ENCODE measurements at regions not wholly inside any gene's neighbourhood (a gene's known extent, or its start where the extent isn't known, plus 50 kb on each side); places are given as distances from the start of the nearest gene placed in this dataset.
A peak's percentile ranks its signal among the peaks of the same experiment; 100 is the strongest.

DNA sequence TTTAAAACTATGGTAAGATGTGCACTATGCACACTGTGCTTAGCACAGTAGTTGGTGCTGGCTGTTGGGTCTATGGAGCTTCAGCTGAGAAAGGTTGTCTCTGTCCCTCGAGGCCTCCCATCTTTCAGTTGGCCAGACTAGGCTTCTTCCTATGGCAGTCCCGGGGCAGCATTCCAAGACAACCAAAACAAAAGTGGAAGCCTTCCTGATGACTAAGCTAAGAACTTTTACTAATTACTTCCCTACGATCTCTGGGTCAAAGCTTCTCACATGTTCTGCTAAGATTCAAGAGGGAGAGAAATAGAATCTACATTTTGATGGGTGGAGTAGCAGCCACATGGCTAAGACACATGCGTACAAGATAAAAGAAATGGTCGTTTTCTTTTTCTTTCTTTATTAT, 342.8 kb downstream of the TUSC7 start:
- no peak for FAIRE-seq
- 89% methylated on average over 5 of the region's 5 CpGs; no CpG with 5 or more reads in 1 of the 2 experiments for WGBS, 2 experiments (ENCODE audit: extremely low coverage in 1 of 2, insufficient coverage in 1 of 2, insufficient read length in 1 of 2, insufficient replicate concordance in 2 of 2, low coverage in 1 of 2, low lambda C conversion rate in 2 of 2, missing lambda C conversion rate in 1 of 2)
- no peak overlapping the region for H3K14ac ChIP-seq (ENCODE audit: insufficient read length)
- TF ChIP-seq, protein P1, sequence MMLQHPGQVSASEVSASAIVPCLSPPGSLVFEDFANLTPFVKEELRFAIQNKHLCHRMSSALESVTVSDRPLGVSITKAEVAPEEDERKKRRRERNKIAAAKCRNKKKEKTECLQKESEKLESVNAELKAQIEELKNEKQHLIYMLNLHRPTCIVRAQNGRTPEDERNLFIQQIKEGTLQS (IDR thresholded peaks at IDR 0.05; ENCODE audit: insufficient read depth, low read depth, low read length), result no peak
- TF ChIP-seq CEBPB (IDR thresholded peaks at IDR 0.05; ENCODE audit: low read depth, low read length) (no peak), SUZ12 (IDR thresholded peaks at IDR 0.05; ENCODE audit: low read length) (no peak), ASH2L (IDR thresholded peaks at IDR 0.05; ENCODE audit: low read length) (no peak), HDAC6 (IDR thresholded peaks at IDR 0.05; ENCODE audit: low read depth, low read length) (no peak), RXRA (IDR thresholded peaks at IDR 0.05; ENCODE audit: insufficient read depth, low read depth, low read length) (no peak), EP300 (IDR thresholded peaks at IDR 0.05; ENCODE audit: borderline replicate concordance in 1 of 2, low read depth in 2 of 2, low read length in 2 of 2) (no peak), TAF1 (IDR thresholded peaks at IDR 0.05; ENCODE audit: low read depth, low read length) (no peak), NRF1 (IDR thresholded peaks at IDR 0.05; ENCODE audit: low read depth, low read length) (no peak), CBX5 (IDR thresholded peaks at IDR 0.05; ENCODE audit: low read depth, low read length) (no peak), RBBP5 (IDR thresholded peaks at IDR 0.05; ENCODE audit: borderline replicate concordance, low read depth, low read length) (no peak), POU5F1 (IDR thresholded peaks at IDR 0.05; ENCODE audit: low read depth, low read length) (no peak), SP2 (IDR thresholded peaks at IDR 0.05; ENCODE audit: low read length) (no peak)

More for the DNA sequence above, 342.8 kb downstream of the TUSC7 start:
- Histone ChIP-seq H3K79me2 (ENCODE audit: control insufficient read depth in 1 of 2, insufficient read depth in 2 of 2, low read length in 2 of 2) (no peaks in the 10 kb centered on the region), H3K79me1 (ENCODE audit: low read depth, low read length) (no peaks in the 10 kb centered on the region), H3K9me3 (ENCODE audit: insufficient read depth in 2 of 2, low read depth in 1 of 2, low read length in 1 of 2) (peaks cover 3 to 10% of the 10 kb centered on the region in 2 experiments; a peak in 2 of 4 replicates), H3K9ac (replicated peaks in 1 of 4; ENCODE audit: extremely low read depth in 1 of 4, low read depth in 3 of 4, low read length in 3 of 4) (no peak overlapping the region), H2BK15ac (ENCODE audit: low read length) (0 out of 2 replicates have a peak overlapping the region, but pooled peaks have one; percentile 18), H3K27me3 (replicated peaks in 1 of 4; ENCODE audit: control insufficient read depth in 3 of 4, extremely low read depth in 1 of 4, insufficient read depth in 3 of 4, low read length in 3 of 4) (no peaks in the 10 kb centered on the region), H2BK20ac (ENCODE audit: low read length) (no peak overlapping the region), H3K36me3 (ENCODE audit: control insufficient read depth in 2 of 4, insufficient read depth in 4 of 4, low read length in 3 of 4) (no peaks in the 10 kb centered on the region), H3K56ac (replicated peaks; ENCODE audit: insufficient read length, low read depth, low read length) (no peak overlapping the region), H2BK12ac (ENCODE audit: low read depth, low read length) (no peak overlapping the region), H2AK5ac (ENCODE audit: low read depth, low read length) (no peak overlapping the region), H4K91ac (replicated peaks; ENCODE audit: insufficient read length, low read length) (no peak overlapping the region), H4K8ac (ENCODE audit: extremely low read depth, insufficient read depth, low read length) (no peak overlapping the region), H3K23me2 (ENCODE audit: low read depth, low read length) (no peaks in the 10 kb centered on the region; the same call in 1 of the 2 replicates), H2BK5ac (ENCODE audit: low read depth, low read length) (no peak overlapping the region), H4K5ac (ENCODE audit: insufficient read length, low read depth, low read length) (no peak overlapping the region), H3K4me1 (replicated peaks in 1 of 4; ENCODE audit: control insufficient read depth in 3 of 4, insufficient read depth in 4 of 4, low read length in 3 of 4) (peaks cover 0 to 5% (median 2%) of the 10 kb centered on the region in 4 experiments; a peak in 3 of 7 replicates), H4K20me1 (replicated peaks in 1 of 2; ENCODE audit: control insufficient read depth in 1 of 2, insufficient read depth in 2 of 2, low read length in 2 of 2) (no peaks in the 10 kb centered on the region), H3K4me3 (ENCODE audit: extremely low read depth in 1 of 4, insufficient read depth in 2 of 4, low read depth in 3 of 4, low read length in 4 of 4) (no peak overlapping the region), H3K4ac (replicated peaks; ENCODE audit: insufficient read length, low read depth, low read length) (no peak overlapping the region), H2AFZ (ENCODE audit: low read length) (no peak overlapping the region), H3K4me2 (ENCODE audit: insufficient read depth in 1 of 2, low read depth in 2 of 2, low read length in 2 of 2) (no peak overlapping the region), H3K23ac (ENCODE audit: insufficient read length) (no peak overlapping the region), H2BK120ac (replicated peaks; ENCODE audit: low read depth, low read length) (no peak overlapping the region), H3K27ac (ENCODE audit: low read depth, low read length) (no peak overlapping the region), H3K18ac (ENCODE audit: extremely low read depth, low read length) (no peak overlapping the region)
- ChIA-PET CTCF (ENCODE audit: partially characterized antibody) (interaction anchor here (1.0 to 1.6 kb wide), 2 partner anchors 141 to 474 kb away, joined by 3 to 4 read pairs; no protein-coding TSS in a partner anchor), POLR2A (ENCODE audit: partially characterized antibody) (no interaction called here)
- no peak for DNase-seq (ENCODE audit: low read depth in 1 of 2, low spot score in 2 of 2)
